ENCODE measurements at regions not wholly inside any gene's neighbourhood (a gene's known extent, or its start where the extent isn't known, plus 50 kb on each side); places are given as distances from the start of the nearest gene placed in this dataset.

DNA sequence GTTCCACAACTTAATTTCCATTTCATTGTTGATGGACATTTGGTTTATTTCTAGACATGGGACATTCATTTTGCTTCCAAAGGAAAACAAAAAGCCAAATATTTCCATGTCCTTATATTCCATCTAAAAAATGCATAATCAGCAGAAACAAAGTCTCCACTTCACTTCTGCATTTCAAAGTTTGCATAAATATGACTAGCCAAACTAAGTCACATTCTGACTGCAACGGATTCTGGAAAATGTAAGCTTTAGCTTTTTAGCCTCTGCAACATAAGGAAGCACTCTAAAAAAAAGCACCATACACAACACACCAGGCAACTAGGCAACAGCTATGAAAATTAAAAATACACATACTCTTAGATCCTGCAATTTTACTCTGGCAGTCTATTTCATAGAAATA is 135.3 kb downstream of the ETAA1 start:
- TF ChIP-seq CBX3 (IDR thresholded peaks at IDR 0.05; ENCODE audit: low read depth) = no peak
- TF ChIP-seq, protein P1, sequence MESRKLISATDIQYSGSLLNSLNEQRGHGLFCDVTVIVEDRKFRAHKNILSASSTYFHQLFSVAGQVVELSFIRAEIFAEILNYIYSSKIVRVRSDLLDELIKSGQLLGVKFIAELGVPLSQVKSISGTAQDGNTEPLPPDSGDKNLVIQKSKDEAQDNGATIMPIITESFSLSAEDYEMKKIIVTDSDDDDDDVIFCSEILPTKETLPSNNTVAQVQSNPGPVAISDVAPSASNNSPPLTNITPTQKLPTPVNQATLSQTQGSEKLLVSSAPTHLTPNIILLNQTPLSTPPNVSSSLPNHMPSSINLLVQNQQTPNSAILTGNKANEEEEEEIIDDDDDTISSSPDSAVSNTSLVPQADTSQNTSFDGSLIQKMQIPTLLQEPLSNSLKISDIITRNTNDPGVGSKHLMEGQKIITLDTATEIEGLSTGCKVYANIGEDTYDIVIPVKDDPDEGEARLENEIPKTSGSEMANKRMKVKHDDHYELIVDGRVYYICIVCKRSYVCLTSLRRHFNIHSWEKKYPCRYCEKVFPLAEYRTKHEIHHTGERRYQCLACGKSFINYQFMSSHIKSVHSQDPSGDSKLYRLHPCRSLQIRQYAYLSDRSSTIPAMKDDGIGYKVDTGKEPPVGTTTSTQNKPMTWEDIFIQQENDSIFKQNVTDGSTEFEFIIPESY (IDR thresholded peaks at IDR 0.05; ENCODE audit: extremely low read depth, insufficient replicate concordance, low read length) = no peak
- H3K4me2 ChIP-seq (ENCODE audit: low read length) = no peak overlapping the region
- POLR2A ChIA-PET = no interaction called here
- no peaks in the 10 kb centered on the region for H3K9me2 ChIP-seq (ENCODE audit: insufficient read depth)
- ATAC-seq = no peak
- DNase-seq (ENCODE audit: low read depth, low spot score) = no peak
- H3K79me2 ChIP-seq (ENCODE audit: insufficient read depth, low read length) = no peaks in the 10 kb centered on the region
- no peak overlapping the region for H2AFZ ChIP-seq (ENCODE audit: low read depth, low read length, poor library complexity, severe bottlenecking)
- no peaks in the 10 kb centered on the region for H4K20me1 ChIP-seq (ENCODE audit: insufficient read depth)
- no peak overlapping the region for H3K27ac ChIP-seq (ENCODE audit: low read depth, low read length)
- peaks cover 0 to under 1% of the 10 kb centered on the region in 2 experiments; a peak in 1 of 4 replicates for H3K9me3 ChIP-seq (ENCODE audit: control insufficient read depth in 1 of 2, insufficient read depth in 1 of 2, low read depth in 1 of 2, low read length in 2 of 2)
- H3K4me1 ChIP-seq (ENCODE audit: control insufficient read depth in 1 of 2, insufficient read depth in 2 of 2, low read length in 2 of 2) = no peaks in the 10 kb centered on the region
- no TSS peak for BruUV-seq (replicated peaks)
- CTCF ChIA-PET = no interaction called here
- H3K4me3 ChIP-seq (replicated peaks in 1 of 2; ENCODE audit: low read depth in 1 of 2, low read length in 2 of 2) = no peak overlapping the region
- H3K36me3 ChIP-seq (ENCODE audit: control insufficient read depth in 1 of 2, insufficient read depth in 2 of 2, low read length in 2 of 2) = no peaks in the 10 kb centered on the region
- RAD21 ChIA-PET (ENCODE audit: low non-redundant PET in 1 of 2, low total read pairs in 2 of 2, uncharacterized antibody in 2 of 2, unreplicated experiment in 2 of 2) = no interaction called here
- intact Hi-C loops (cut with micrococcal nuclease) = no loop called here
- no peaks in the 10 kb centered on the region for H3K27me3 ChIP-seq (ENCODE audit: insufficient read depth, low read length)
- no peak overlapping the region for H3K9ac ChIP-seq (ENCODE audit: low read length)

DNA sequence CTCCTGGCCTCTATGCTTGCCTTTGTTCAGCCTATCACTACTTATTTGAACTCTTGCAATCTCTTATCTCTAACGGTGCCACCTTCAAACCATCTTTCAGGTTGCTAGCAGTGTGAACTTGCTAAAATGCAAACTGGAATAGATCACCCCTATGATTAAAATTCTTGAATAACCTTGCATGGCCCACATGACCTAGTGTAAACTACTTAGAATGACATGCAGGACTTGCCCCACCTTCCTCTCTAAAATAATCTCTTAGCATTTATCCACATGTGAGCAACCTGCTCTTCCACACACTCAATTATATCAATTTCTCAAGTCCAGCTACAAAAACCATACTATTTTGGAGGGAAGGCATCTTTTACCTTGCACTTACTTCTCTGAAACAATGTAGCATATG is 137.6 kb downstream of the ETAA1 start:
- Histone ChIP-seq H3K27me3 (ENCODE audit: insufficient read depth, low read length) (no peaks in the 10 kb centered on the region), H3K79me2 (ENCODE audit: insufficient read depth, low read length) (no peaks in the 10 kb centered on the region), H3K4me3 (replicated peaks in 1 of 2; ENCODE audit: low read depth in 1 of 2, low read length in 2 of 2) (no peak overlapping the region), H3K4me2 (ENCODE audit: low read length) (no peak overlapping the region), H4K20me1 (ENCODE audit: insufficient read depth) (no peaks in the 10 kb centered on the region), H3K27ac (ENCODE audit: low read depth, low read length) (no peak overlapping the region), H2AFZ (ENCODE audit: low read depth, low read length, poor library complexity, severe bottlenecking) (no peak overlapping the region), H3K9me3 (ENCODE audit: control insufficient read depth in 1 of 2, insufficient read depth in 1 of 2, low read depth in 1 of 2, low read length in 2 of 2) (peaks cover 0 to 7% of the 10 kb centered on the region in 2 experiments; a peak in 2 of 4 replicates), H3K9me2 (ENCODE audit: insufficient read depth) (no peaks in the 10 kb centered on the region), H3K36me3 (ENCODE audit: control insufficient read depth in 1 of 2, insufficient read depth in 2 of 2, low read length in 2 of 2) (no peaks in the 10 kb centered on the region), H3K4me1 (ENCODE audit: control insufficient read depth in 1 of 2, insufficient read depth in 2 of 2, low read length in 2 of 2) (no peaks in the 10 kb centered on the region), H3K9ac (ENCODE audit: low read length) (no peak overlapping the region)
- intact Hi-C loops (cut with micrococcal nuclease) = no loop called here
- ChIA-PET CTCF (no interaction called here), POLR2A (no interaction called here), RAD21 (ENCODE audit: low non-redundant PET in 1 of 2, low total read pairs in 2 of 2, uncharacterized antibody in 2 of 2, unreplicated experiment in 2 of 2) (no interaction called here)
- TF ChIP-seq CBX3 (IDR thresholded peaks at IDR 0.05; ENCODE audit: low read depth) (no peak), ZNF274 (IDR thresholded peaks at IDR 0.05; ENCODE audit: low read depth, low read length) (no peak), CEBPB (IDR thresholded peaks at IDR 0.05; ENCODE audit: low read depth) (no peak), POLR2A (IDR thresholded peaks at IDR 0.05; ENCODE audit: borderline replicate concordance, extremely low read depth, insufficient read depth, insufficient read length) (no peak), EZH2phosphoT487 (IDR thresholded peaks at IDR 0.05; ENCODE audit: borderline replicate concordance) (no peak), FOSL1 (IDR thresholded peaks at IDR 0.05; ENCODE audit: low read depth) (no peak), ELF1 (IDR thresholded peaks at IDR 0.05; ENCODE audit: borderline replicate concordance, low read depth) (no peak), JUND (IDR thresholded peaks at IDR 0.05) (no peak)
- TF ChIP-seq, protein P2, sequence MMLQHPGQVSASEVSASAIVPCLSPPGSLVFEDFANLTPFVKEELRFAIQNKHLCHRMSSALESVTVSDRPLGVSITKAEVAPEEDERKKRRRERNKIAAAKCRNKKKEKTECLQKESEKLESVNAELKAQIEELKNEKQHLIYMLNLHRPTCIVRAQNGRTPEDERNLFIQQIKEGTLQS (IDR thresholded peaks at IDR 0.05) = no peak
- ATAC-seq (no peak), DNase-seq (ENCODE audit: low read depth, low spot score) (no peak)
- no TSS peak for BruUV-seq (replicated peaks)

Data from HCT116 (cell line).